Neural progenitor cell (in vitro differentiated cells): ENCODE measurements at regions not wholly inside any gene's neighbourhood (a gene's known extent, or its start where the extent isn't known, plus 50 kb on each side); places are given as distances from the start of the nearest gene placed in this dataset.
A peak's percentile ranks its signal among the peaks of the same experiment; 100 is the strongest.

ENCODE experiments used
- DNase-seq: peaks from one replicate; pipeline ENCODE4 v3.0.0-alpha.2; 2016; ENCODE audit warnings: low spot score
- H2AFZ ChIP-seq: fragments of 200-600 bp; sonication (generic); replicated peaks from 2 replicates; pipeline ENCODE4 v1.6.1; 2016; ENCODE audit warnings: antibody characterized with exemption
- H3F3A ChIP-seq: fragments of 200-600 bp; sonication (generic); 2 replicates; pipeline ENCODE4 v1.6.1; 2016; ENCODE audit warnings: antibody characterized with exemption, low read depth
- H3K27ac ChIP-seq: fragments of 200-600 bp; sonication (generic); 2 replicates; pipeline ENCODE4 v1.5.1; 2016; ENCODE audit warnings: mild to moderate bottlenecking
- H3K27me3 ChIP-seq: fragments of 200-600 bp; sonication (generic); 2 replicates; pipeline ENCODE4 v1.6.1; 2016; ENCODE audit warnings: mild to moderate bottlenecking, moderate library complexity
- H3K36me3 ChIP-seq: fragments of 200-600 bp; sonication (generic); 2 replicates; pipeline ENCODE4 v1.5.1; 2016
- H3K4me1 ChIP-seq: fragments of 200-600 bp; sonication (generic); 2 replicates; pipeline ENCODE4 v1.6.1; 2016; ENCODE audit warnings: mixed run types
- H3K4me2 ChIP-seq: fragments of 200-600 bp; sonication (generic); 2 replicates; pipeline ENCODE4 v1.6.1; 2016
- H3K4me3 ChIP-seq: fragments of 200-600 bp; sonication (generic); 2 replicates; pipeline ENCODE4 v1.5.1; 2016
- H3K79me2 ChIP-seq: fragments of 200-600 bp; sonication (generic); 2 replicates; pipeline ENCODE4 v1.6.1; 2016; ENCODE audit warnings: low read depth
- H3K9ac ChIP-seq: fragments of 200-600 bp; sonication (generic); 2 replicates; pipeline ENCODE4 v1.6.1; 2016
- H3K9me3 ChIP-seq: fragments of 200-600 bp; sonication (generic); 2 replicates; pipeline ENCODE4 v1.5.1; 2016; ENCODE audit warnings: low read depth
- H4K20me1 ChIP-seq: fragments of 200-600 bp; sonication (generic); 2 replicates; pipeline ENCODE4 v1.6.1; 2016; ENCODE audit warnings: low read depth
- H3K27ac Mint-ChIP-seq: 3 replicates; pipeline ENCODE4 v1.8.0; 2021; ENCODE audit warnings: mixed read lengths
- H3K27me3 Mint-ChIP-seq: 2 replicates; pipeline ENCODE4 v1.8.0; 2022; ENCODE audit warnings: low read depth, mild to moderate bottlenecking, inconsistent platforms, moderate library complexity, mixed read lengths; ENCODE audit not compliant: insufficient read depth
- H3K36me3 Mint-ChIP-seq: 3 replicates; pipeline ENCODE4 v1.8.0; 2021; ENCODE audit warnings: mixed read lengths
- H3K4me1 Mint-ChIP-seq: 3 replicates; pipeline ENCODE4 v1.8.0; 2021; ENCODE audit warnings: mixed read lengths
- H3K4me3 Mint-ChIP-seq: 3 replicates; pipeline ENCODE4 v1.8.0; 2021; ENCODE audit warnings: mild to moderate bottlenecking, moderate library complexity, mixed read lengths
- H3K9me3 Mint-ChIP-seq: 3 replicates; pipeline ENCODE4 v1.8.0; 2020; ENCODE audit warnings: mixed read lengths
- CTCF ChIP-seq: fragments of 200-600 bp; sonication (generic); IDR thresholded peaks from 2 replicates; pipeline ENCODE4 v1.5.1; 2017; ENCODE audit warnings: antibody characterized with exemption, mild to moderate bottlenecking
- EZH2 ChIP-seq: fragments of 200-600 bp; sonication (generic); IDR thresholded peaks from 2 replicates; pipeline ENCODE4 v1.6.1; 2017; ENCODE audit warnings: antibody characterized with exemption, mild to moderate bottlenecking, moderate library complexity
- EZH2phosphoT487 ChIP-seq: fragments of 200-600 bp; sonication (generic); IDR thresholded peaks from 2 replicates; pipeline ENCODE4 v1.6.1; 2017; ENCODE audit warnings: antibody characterized with exemption

GRCh38 chr2:194100201-194100600 lies 1556.8 kb upstream of the SLC39A10 start:
- no peak for TF ChIP-seq EZH2
- TF ChIP-seq EZH2phosphoT487, result no peak
- no peak for TF ChIP-seq CTCF

DNA sequence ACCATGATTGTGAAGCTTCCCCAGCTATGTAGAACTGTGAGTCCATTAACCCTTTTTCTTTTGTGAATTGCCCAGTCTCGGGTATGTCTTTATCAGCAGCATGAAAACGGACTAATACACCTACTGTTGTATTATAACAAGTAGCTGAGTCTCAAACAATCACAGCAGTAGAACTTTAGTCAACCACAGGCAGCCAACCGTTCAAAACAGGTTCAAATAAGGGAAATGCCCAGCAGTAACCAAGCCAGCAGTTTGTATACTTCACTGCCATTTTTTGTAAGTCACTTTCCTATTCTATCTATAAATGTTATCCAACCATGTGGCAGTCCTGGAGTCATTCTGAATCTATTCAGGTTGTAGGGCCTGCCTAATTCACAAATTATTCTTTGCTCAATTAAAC lies 1560.6 kb upstream of the SLC39A10 start:
- Histone ChIP-seq H2AFZ (peak overlapping the region; percentile 64), H3K4me2 (no peak overlapping the region), H3K27me3 (no peaks in the 10 kb centered on the region), H3K4me3 (no peak overlapping the region), H3K9me3 (no peaks in the 10 kb centered on the region), H3F3A (no peaks in the 10 kb centered on the region), H4K20me1 (no peaks in the 10 kb centered on the region), H3K4me1 (no peaks in the 10 kb centered on the region), H3K9ac (no peak overlapping the region), H3K36me3 (no peaks in the 10 kb centered on the region), H3K79me2 (no peaks in the 10 kb centered on the region), H3K27ac (no peak overlapping the region)
- Mint-ChIP-seq H3K27me3 (no peaks in the 10 kb centered on the region), H3K36me3 (no peaks in the 10 kb centered on the region), H3K9me3 (no peaks in the 10 kb centered on the region), H3K4me1 (peaks cover 2% of the 10 kb centered on the region), H3K4me3 (no peak overlapping the region), H3K27ac (no peak overlapping the region)
- no peak for DNase-seq
- TF ChIP-seq EZH2 (no peak), EZH2phosphoT487 (no peak), CTCF (no peak)

More at GRCh38 chr2:194100201-194100600, 1556.8 kb upstream of the SLC39A10 start:
- no peak overlapping the region for H3K4me3 ChIP-seq
- Mint-ChIP-seq H3K4me1 (peaks cover 2% of the 10 kb centered on the region), H3K27ac (no peak overlapping the region), H3K27me3 (no peaks in the 10 kb centered on the region), H3K36me3 (no peaks in the 10 kb centered on the region), H3K4me3 (no peak overlapping the region), H3K9me3 (no peaks in the 10 kb centered on the region)
- no peak overlapping the region for H3K9ac ChIP-seq
- no peaks in the 10 kb centered on the region for H3K36me3 ChIP-seq
- H3K9me3 ChIP-seq, result no peaks in the 10 kb centered on the region
- H3K79me2 ChIP-seq, result no peaks in the 10 kb centered on the region
- peak overlapping the region; percentile 26 for H2AFZ ChIP-seq
- no peak overlapping the region for H3K27ac ChIP-seq
- no peak for DNase-seq
- no peaks in the 10 kb centered on the region for H3K27me3 ChIP-seq
- no peaks in the 10 kb centered on the region for H3F3A ChIP-seq
- no peaks in the 10 kb centered on the region for H3K4me1 ChIP-seq
- no peak overlapping the region for H3K4me2 ChIP-seq
- no peaks in the 10 kb centered on the region for H4K20me1 ChIP-seq

- Mint-ChIP-seq H3K9me3 (no peaks in the 10 kb centered on the region), H3K4me3 (no peak overlapping the region), H3K27ac (no peak overlapping the region), H3K36me3 (no peaks in the 10 kb centered on the region), H3K4me1 (peaks cover 2% of the 10 kb centered on the region), H3K27me3 (no peaks in the 10 kb centered on the region)
- H3K27me3 ChIP-seq, result no peaks in the 10 kb centered on the region
- H3K79me2 ChIP-seq, result no peaks in the 10 kb centered on the region
- H3F3A ChIP-seq, result no peaks in the 10 kb centered on the region
- no peak overlapping the region for H2AFZ ChIP-seq
- no peak for DNase-seq
- no peaks in the 10 kb centered on the region for H4K20me1 ChIP-seq
- no peak overlapping the region for H3K27ac ChIP-seq
- TF ChIP-seq CTCF (no peak), EZH2 (no peak), EZH2phosphoT487 (no peak)
- no peaks in the 10 kb centered on the region for H3K4me1 ChIP-seq
- no peak overlapping the region for H3K4me2 ChIP-seq
- H3K9ac ChIP-seq, result no peak overlapping the region
- H3K4me3 ChIP-seq, result no peak overlapping the region
- no peaks in the 10 kb centered on the region for H3K36me3 ChIP-seq
- no peaks in the 10 kb centered on the region for H3K9me3 ChIP-seq
Measured at GRCh38 chr2:194095359-194095758, 1561.7 kb upstream of the SLC39A10 start.
